ENCODE measurements at regions not wholly inside any gene's neighbourhood (a gene's known extent, or its start where the extent isn't known, plus 50 kb on each side); places are given as distances from the start of the nearest gene placed in this dataset.

- 82 to 85% methylated on average over 5 of the region's 5 CpGs for WGBS, 2 donors
- H3K27ac ChIP-seq (ENCODE audit: low read depth in 1 of 2, low read length in 1 of 2) = no peak overlapping the region
- no peak for ATAC-seq (ENCODE audit: insufficient read depth, low FRiP score)
- no peak for DNase-seq
- H3K9me3 ChIP-seq (ENCODE audit: control insufficient read depth in 4 of 4, insufficient read depth in 3 of 4, low read length in 3 of 4) = no peaks in the 10 kb centered on the region
- TF ChIP-seq CTCF (IDR thresholded peaks at IDR 0.05; ENCODE audit: control extremely low read depth, extremely low read depth) = no peak
- no peak overlapping the region for H3K9ac ChIP-seq (ENCODE audit: insufficient read depth in 1 of 2, low read length in 2 of 2)
- no peaks in the 10 kb centered on the region for H3K36me3 ChIP-seq (ENCODE audit: control insufficient read depth in 4 of 4, insufficient read depth in 4 of 4, low read length in 4 of 4)
- no peak overlapping the region for H3K4me3 ChIP-seq
- H3K4me1 ChIP-seq (ENCODE audit: control insufficient read depth in 5 of 5, insufficient read depth in 5 of 5, low read length in 5 of 5) = no peaks in the 10 kb centered on the region
- H3K27me3 ChIP-seq (ENCODE audit: control insufficient read depth in 3 of 3, insufficient read depth in 3 of 3, low read length in 2 of 3) = no peaks in the 10 kb centered on the region
These were observed 163.3 kb upstream of the LEF1 start for GRCh38 chr4:108331905-108332632.

GRCh38 chr4:108328383-108328732 is 159.6 kb upstream of the LEF1 start:
- no peaks in the 10 kb centered on the region for H3K9me3 ChIP-seq (ENCODE audit: control insufficient read depth in 4 of 4, insufficient read depth in 3 of 4, low read length in 3 of 4)
- H3K4me3 ChIP-seq = no peak overlapping the region
- ATAC-seq (ENCODE audit: insufficient read depth, low FRiP score) (no peak), DNase-seq (no peak)
- no peaks in the 10 kb centered on the region for H3K27me3 ChIP-seq (ENCODE audit: control insufficient read depth in 3 of 3, insufficient read depth in 3 of 3, low read length in 2 of 3)
- WGBS, 2 donors = 69 to 83% methylated on average over 2 of the region's 2 CpGs
- no peaks in the 10 kb centered on the region for H3K4me1 ChIP-seq (ENCODE audit: control insufficient read depth in 5 of 5, insufficient read depth in 5 of 5, low read length in 5 of 5)
- TF ChIP-seq CTCF (IDR thresholded peaks at IDR 0.05; ENCODE audit: control extremely low read depth, extremely low read depth) = no peak
- no peak overlapping the region for H3K9ac ChIP-seq (ENCODE audit: insufficient read depth in 1 of 2, low read length in 2 of 2)
- H3K36me3 ChIP-seq (ENCODE audit: control insufficient read depth in 4 of 4, insufficient read depth in 4 of 4, low read length in 4 of 4) = no peaks in the 10 kb centered on the region
- H3K27ac ChIP-seq (ENCODE audit: low read depth in 1 of 2, low read length in 1 of 2) = no peak overlapping the region

GRCh38 chr4:108327642-108328382 is 159.1 kb upstream of the LEF1 start:
- ATAC-seq (ENCODE audit: insufficient read depth, low FRiP score) (no peak), DNase-seq (no peak)
- Histone ChIP-seq H3K4me1 (ENCODE audit: control insufficient read depth in 5 of 5, insufficient read depth in 5 of 5, low read length in 5 of 5) (no peaks in the 10 kb centered on the region), H3K4me3 (no peak overlapping the region), H3K27me3 (ENCODE audit: control insufficient read depth in 3 of 3, insufficient read depth in 3 of 3, low read length in 2 of 3) (no peaks in the 10 kb centered on the region), H3K9me3 (ENCODE audit: control insufficient read depth in 4 of 4, insufficient read depth in 3 of 4, low read length in 3 of 4) (no peaks in the 10 kb centered on the region), H3K9ac (ENCODE audit: insufficient read depth in 1 of 2, low read length in 2 of 2) (no peak overlapping the region), H3K36me3 (ENCODE audit: control insufficient read depth in 4 of 4, insufficient read depth in 4 of 4, low read length in 4 of 4) (no peaks in the 10 kb centered on the region), H3K27ac (ENCODE audit: low read depth in 1 of 2, low read length in 1 of 2) (no peak overlapping the region)
- no peak for TF ChIP-seq CTCF (IDR thresholded peaks at IDR 0.05; ENCODE audit: control extremely low read depth, extremely low read depth)
- 82 to 89% methylated on average over 7 of the region's 7 CpGs for WGBS, 2 donors
